ENCODE measurements at regions not wholly inside any gene's neighbourhood (a gene's known extent, or its start where the extent isn't known, plus 50 kb on each side); places are given as distances from the start of the nearest gene placed in this dataset.

DNA sequence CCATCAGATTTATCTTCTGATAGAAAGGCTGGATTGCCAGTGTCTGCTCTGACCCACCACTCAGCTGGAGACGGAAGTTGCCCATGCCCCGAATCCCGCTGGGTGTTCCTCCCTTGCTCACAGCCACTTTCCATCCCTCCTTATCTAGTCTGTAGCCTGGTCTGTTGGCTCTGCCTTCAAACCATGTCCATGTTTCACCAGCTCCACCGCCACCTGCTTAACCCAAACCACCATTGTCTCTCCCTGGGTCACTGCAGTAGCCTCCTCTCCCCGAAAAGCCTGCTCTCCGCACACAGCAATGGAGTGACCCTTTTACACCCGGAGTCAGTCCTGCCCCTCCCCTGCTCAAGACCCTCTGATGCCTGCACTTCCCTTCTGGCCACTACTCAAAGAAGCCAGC lies 60.4 kb downstream of the GLI2 start:
- no peak for TF ChIP-seq FOS (IDR thresholded peaks at IDR 0.05; ENCODE audit: borderline replicate concordance, insufficient read depth, low read length)
- TF ChIP-seq GATA2 (IDR thresholded peaks at IDR 0.05; ENCODE audit: insufficient read depth, insufficient read length, low read depth, low read length), result no peak
- TF ChIP-seq JUN (IDR thresholded peaks at IDR 0.05; ENCODE audit: borderline replicate concordance, insufficient read depth, insufficient read length, low read depth), result no peak
- TF ChIP-seq, protein P1, sequence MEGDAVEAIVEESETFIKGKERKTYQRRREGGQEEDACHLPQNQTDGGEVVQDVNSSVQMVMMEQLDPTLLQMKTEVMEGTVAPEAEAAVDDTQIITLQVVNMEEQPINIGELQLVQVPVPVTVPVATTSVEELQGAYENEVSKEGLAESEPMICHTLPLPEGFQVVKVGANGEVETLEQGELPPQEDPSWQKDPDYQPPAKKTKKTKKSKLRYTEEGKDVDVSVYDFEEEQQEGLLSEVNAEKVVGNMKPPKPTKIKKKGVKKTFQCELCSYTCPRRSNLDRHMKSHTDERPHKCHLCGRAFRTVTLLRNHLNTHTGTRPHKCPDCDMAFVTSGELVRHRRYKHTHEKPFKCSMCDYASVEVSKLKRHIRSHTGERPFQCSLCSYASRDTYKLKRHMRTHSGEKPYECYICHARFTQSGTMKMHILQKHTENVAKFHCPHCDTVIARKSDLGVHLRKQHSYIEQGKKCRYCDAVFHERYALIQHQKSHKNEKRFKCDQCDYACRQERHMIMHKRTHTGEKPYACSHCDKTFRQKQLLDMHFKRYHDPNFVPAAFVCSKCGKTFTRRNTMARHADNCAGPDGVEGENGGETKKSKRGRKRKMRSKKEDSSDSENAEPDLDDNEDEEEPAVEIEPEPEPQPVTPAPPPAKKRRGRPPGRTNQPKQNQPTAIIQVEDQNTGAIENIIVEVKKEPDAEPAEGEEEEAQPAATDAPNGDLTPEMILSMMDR (IDR thresholded peaks at IDR 0.05; ENCODE audit: extremely low read depth in 1 of 2, insufficient read depth in 1 of 2, low read depth in 1 of 2, low read length in 2 of 2), result no peak
- TF ChIP-seq POLR2A (IDR thresholded peaks at IDR 0.05; ENCODE audit: low read depth, low read length), result no peak
- no peak for FAIRE-seq
- Histone ChIP-seq H3K36me3 (ENCODE audit: control insufficient read depth in 2 of 2, extremely low read depth in 1 of 2, insufficient read depth in 2 of 2, low read length in 2 of 2) (no peaks in the 10 kb centered on the region), H3K27me3 (ENCODE audit: control insufficient read depth in 2 of 2, insufficient read depth in 2 of 2, low read length in 2 of 2) (no peaks in the 10 kb centered on the region), H3K9me3 (replicated peaks; ENCODE audit: control insufficient read depth, insufficient read depth, low read length) (no peaks in the 10 kb centered on the region), H3K4me2 (ENCODE audit: insufficient read depth, low read length) (no peak overlapping the region), H3K27ac (ENCODE audit: insufficient read depth, low read depth, low read length) (no peak overlapping the region), H3K4me3 (replicated peaks in 1 of 3; ENCODE audit: insufficient read depth in 1 of 3, low read depth in 1 of 3, low read length in 3 of 3) (no peak overlapping the region), H4K20me1 (replicated peaks; ENCODE audit: control insufficient read depth, extremely low read depth, insufficient read depth, low read length) (no peaks in the 10 kb centered on the region), H3K4me1 (ENCODE audit: control insufficient read depth, extremely low read depth, insufficient read depth, low read length) (no peaks in the 10 kb centered on the region), H3K9ac (replicated peaks; ENCODE audit: extremely low read depth, insufficient read depth, low read length) (no peak overlapping the region), H2AFZ (ENCODE audit: low read depth, low read length) (no peak overlapping the region), H3K79me2 (ENCODE audit: control insufficient read depth, insufficient read depth, low read length) (no peaks in the 10 kb centered on the region), H3K9me1 (replicated peaks; ENCODE audit: control insufficient read depth, extremely low read depth, insufficient read depth, low read length) (no peaks in the 10 kb centered on the region)
- no TSS peak for BruUV-seq (replicated peaks)
- intact Hi-C loops (cut with micrococcal nuclease) (no loop called here), dilution Hi-C loops (cut with MboI; ENCODE audit: extremely low pct_ligation_motif_present, low sequenced_read_pairs) (no loop called here)
- CTCF ChIA-PET, result no interaction called here
- DNase-seq (ENCODE audit: low read depth, low spot score), result no peak
- POLR2A ChIA-PET, result no interaction called here

DNA sequence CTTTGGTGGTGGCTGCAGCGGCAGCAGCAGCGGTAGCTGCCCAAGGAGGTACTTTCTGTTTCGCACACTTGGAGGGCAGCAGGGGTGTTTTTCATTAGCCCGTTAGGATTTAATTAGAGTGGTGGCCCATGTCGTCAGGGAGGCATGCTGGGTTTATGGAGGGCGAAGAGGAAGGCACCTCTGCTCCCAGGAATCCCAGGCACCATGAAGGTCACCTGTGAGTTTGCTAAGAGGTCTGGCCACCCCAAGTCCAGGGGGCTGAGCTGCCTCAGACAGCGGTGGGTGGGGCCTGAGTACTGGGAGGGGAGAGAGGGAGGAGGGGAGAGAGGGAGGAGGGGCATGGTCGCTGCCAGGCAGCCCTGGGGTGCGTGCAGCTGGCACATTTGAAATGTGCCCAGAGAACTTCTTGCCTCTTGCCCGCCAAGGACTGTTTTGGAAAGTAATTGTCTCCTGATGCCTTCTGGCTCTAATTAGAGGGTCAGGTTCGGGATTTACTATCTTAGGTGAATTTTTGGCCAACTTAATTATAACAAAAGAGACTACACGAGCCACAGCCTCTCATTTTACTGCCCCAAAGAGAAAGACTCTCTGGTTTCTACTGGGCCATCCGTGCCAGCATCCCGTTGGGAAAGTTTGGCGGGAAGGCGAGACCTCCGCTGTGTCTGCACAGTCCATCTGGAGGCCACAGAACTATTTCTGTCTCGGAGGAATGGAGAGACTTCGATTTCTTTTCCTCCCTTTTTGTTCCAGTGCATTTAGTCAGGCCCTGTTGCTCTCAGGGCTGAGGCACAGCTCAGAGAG lies 62.0 kb downstream of the GLI2 start:
- Histone ChIP-seq H2AFZ (ENCODE audit: low read depth, low read length) (no peak overlapping the region), H3K4me2 (ENCODE audit: insufficient read depth, low read length) (no peak overlapping the region), H3K36me3 (ENCODE audit: control insufficient read depth in 2 of 2, extremely low read depth in 1 of 2, insufficient read depth in 2 of 2, low read length in 2 of 2) (no peaks in the 10 kb centered on the region), H3K27me3 (ENCODE audit: control insufficient read depth in 2 of 2, insufficient read depth in 2 of 2, low read length in 2 of 2) (peaks cover 0 to under 1% of the 10 kb centered on the region in 2 experiments), H3K27ac (ENCODE audit: insufficient read depth, low read depth, low read length) (no peak overlapping the region), H3K9me1 (replicated peaks; ENCODE audit: control insufficient read depth, extremely low read depth, insufficient read depth, low read length) (no peaks in the 10 kb centered on the region), H3K4me3 (replicated peaks in 1 of 3; ENCODE audit: insufficient read depth in 1 of 3, low read depth in 1 of 3, low read length in 3 of 3) (no peak overlapping the region), H3K4me1 (ENCODE audit: control insufficient read depth, extremely low read depth, insufficient read depth, low read length) (no peaks in the 10 kb centered on the region), H3K9me3 (replicated peaks; ENCODE audit: control insufficient read depth, insufficient read depth, low read length) (no peaks in the 10 kb centered on the region), H4K20me1 (replicated peaks; ENCODE audit: control insufficient read depth, extremely low read depth, insufficient read depth, low read length) (no peaks in the 10 kb centered on the region), H3K9ac (replicated peaks; ENCODE audit: extremely low read depth, insufficient read depth, low read length) (no peak overlapping the region), H3K79me2 (ENCODE audit: control insufficient read depth, insufficient read depth, low read length) (no peaks in the 10 kb centered on the region)
- intact Hi-C loops (cut with micrococcal nuclease), result no loop called here
- BruUV-seq (replicated peaks), result no TSS peak
- TF ChIP-seq JUN (IDR thresholded peaks at IDR 0.05; ENCODE audit: borderline replicate concordance, insufficient read depth, insufficient read length, low read depth), result no peak
- no peak for TF ChIP-seq POLR2A (IDR thresholded peaks at IDR 0.05; ENCODE audit: low read depth, low read length)
- TF ChIP-seq, protein P1 (IDR thresholded peaks at IDR 0.05; ENCODE audit: extremely low read depth in 1 of 2, insufficient read depth in 1 of 2, low read depth in 1 of 2, low read length in 2 of 2), result no peak
- no peak for TF ChIP-seq GATA2 (IDR thresholded peaks at IDR 0.05; ENCODE audit: insufficient read depth, insufficient read length, low read depth, low read length)
- no peak for TF ChIP-seq POLR2AphosphoS5 (IDR thresholded peaks at IDR 0.05; ENCODE audit: insufficient read depth, low read depth, low read length)
- no peak for TF ChIP-seq EZH2 (IDR thresholded peaks at IDR 0.05; ENCODE audit: borderline replicate concordance, low read depth, low read length, severe bottlenecking)
- TF ChIP-seq, protein P2, sequence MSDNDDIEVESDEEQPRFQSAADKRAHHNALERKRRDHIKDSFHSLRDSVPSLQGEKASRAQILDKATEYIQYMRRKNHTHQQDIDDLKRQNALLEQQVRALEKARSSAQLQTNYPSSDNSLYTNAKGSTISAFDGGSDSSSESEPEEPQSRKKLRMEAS (IDR thresholded peaks at IDR 0.05; ENCODE audit: insufficient read depth, insufficient read length), result no peak
- no peak for TF ChIP-seq MYC (IDR thresholded peaks at IDR 0.05; ENCODE audit: low read depth, low read length)
- TF ChIP-seq FOS (IDR thresholded peaks at IDR 0.05; ENCODE audit: borderline replicate concordance, insufficient read depth, low read length), result no peak
- DNase-seq (ENCODE audit: low read depth, low spot score) (no peak), FAIRE-seq (no peak)
- dilution Hi-C loops (cut with MboI; ENCODE audit: extremely low pct_ligation_motif_present, low sequenced_read_pairs), result no loop called here
- ChIA-PET CTCF (no interaction called here), POLR2A (no interaction called here)
